Gastrocnemius medialis (tissue), 4 donors: ENCODE measurements at regions not wholly inside any gene's neighbourhood (a gene's known extent, or its start where the extent isn't known, plus 50 kb on each side); places are given as distances from the start of the nearest gene placed in this dataset.

Experiments used
- ATAC-seq, 2 donors: fragments of 150-250 bp; one replicate each; pipeline ENCODE4 v1.9.1; 2016
- DNase-seq, 2 donors: peaks; one replicate each; pipeline ENCODE4 v3.0.0-alpha.2; 2019
- H3K27ac ChIP-seq, 4 donors: fragments of 200-600 bp; sonication (generic); 1 replicate in 1 of 4; 2 replicates in 3 of 4; pipeline ENCODE4 v1.5.1; 2016 to 2018; ENCODE audit warnings: mild to moderate bottlenecking in 2 of 4, moderate library complexity in 1 of 4
- H3K27me3 ChIP-seq, 3 donors: fragments of 200-600 bp; sonication (generic) in 2 of 3; 1 replicate in 1 of 3; 2 replicates in 2 of 3; pipeline versions ENCODE4 v1.5.1 to v1.6.0; 2016 to 2019; ENCODE audit warnings: mild to moderate bottlenecking in 1 of 3, moderate library complexity in 1 of 3
- H3K36me3 ChIP-seq, 2 donors: fragments of 200-600 bp; sonication (generic) in 1 of 2; one replicate each; pipeline ENCODE4 v1.5.1; 2017 to 2018
- H3K4me1 ChIP-seq, 2 donors: fragments of 200-600 bp; sonication (generic) in 1 of 2; one replicate each; pipeline ENCODE4 v1.5.1; 2016 to 2017; ENCODE audit warnings: mild to moderate bottlenecking in 2 of 2
- H3K4me3 ChIP-seq, 4 donors: fragments of 200-600 bp; sonication (generic) in 3 of 4; 1 replicate in 1 of 4; 2 replicates in 3 of 4; pipeline ENCODE4 v1.5.1; 2016 to 2019; ENCODE audit warnings: mild to moderate bottlenecking in 2 of 4
- H3K9me3 ChIP-seq, 3 donors: fragments of 200-600 bp; sonication (generic) in 2 of 3; 1 replicate in 1 of 3; 2 replicates in 2 of 3; pipeline ENCODE4 v1.5.1; 2016 to 2019
- CTCF ChIP-seq, 5 experiments: fragments of 450-650 bp in 3 of 5; fragments of 200-600 bp in 2 of 5; sonication (generic) in 2 of 5; IDR thresholded peaks in 4 of 5; conservative IDR thresholded peaks in 1 of 5; 1 replicate in 4 of 5; 2 replicates in 1 of 5; pipeline ENCODE4 v1.5.1; 2016 to 2019; ENCODE audit warnings: antibody characterized with exemption in 5 of 5, mild to moderate bottlenecking in 3 of 5, moderate library complexity in 3 of 5
- POLR2A ChIP-seq, 2 donors: fragments of 450-650 bp; IDR thresholded peaks; one replicate each; pipeline ENCODE4 v1.6.1; 2017; ENCODE audit warnings: antibody characterized with exemption in 2 of 2, mild to moderate bottlenecking in 2 of 2, moderate library complexity in 2 of 2
- in situ Hi-C, 4 donors: fragments of 200-750 bp; cut with MboI; loops; one replicate each; pipeline versions ENCODE4 v1.15.0 to v1.8.0; 2017; ENCODE audit warnings: low sequenced_read_pairs in 4 of 4
- intact Hi-C: fragments of 100-400 bp; cut with DNase I; formaldehyde crosslinking; loops from one replicate; pipeline ENCODE4 v1.15.1; 2023; ENCODE audit warnings: low total_unique reads

- Histone ChIP-seq H3K4me1 (peaks cover 17 to 44% of the 10 kb centered on the region in 2 donors), H3K27ac (peak overlapping the region in 3 of 4 donors; percentile 62 to 75 (median 65)), H3K4me3 (no peak overlapping the region), H3K36me3 (no peaks in the 10 kb centered on the region), H3K27me3 (no peaks in the 10 kb centered on the region), H3K9me3 (no peaks in the 10 kb centered on the region)
- intact Hi-C loops (no loop called here), in situ Hi-C loops (no loop called here)
- TF ChIP-seq POLR2A (IDR thresholded peaks at IDR 0.05) (no peak), CTCF (IDR thresholded peaks at IDR 0.05 in 4 of 5, conservative IDR thresholded peaks at IDR 0.05 in 1 of 5) (no peak)
- ATAC-seq (no peak), DNase-seq (no peak)
Observed at GRCh38 chr17:77349976-77350830, 209.4 kb downstream of the SEC14L1 start.

GRCh38 chr17:77352441-77352840 lies 211.7 kb downstream of the SEC14L1 start:
- ATAC-seq = no peak
- no peaks in the 10 kb centered on the region for H3K36me3 ChIP-seq
- no peaks in the 10 kb centered on the region for H3K9me3 ChIP-seq
- no peak overlapping the region for H3K4me3 ChIP-seq
- H3K4me1 ChIP-seq = peaks cover 13 to 53% of the 10 kb centered on the region in 2 donors
- H3K27ac ChIP-seq = peak overlapping the region in 3 of 4 donors; percentile 62 to 75 (median 65)
- TF ChIP-seq POLR2A (IDR thresholded peaks at IDR 0.05) = no peak
- TF ChIP-seq CTCF (IDR thresholded peaks at IDR 0.05 in 4 of 5, conservative IDR thresholded peaks at IDR 0.05 in 1 of 5) = no peak
- DNase-seq = no peak
- in situ Hi-C loops (no loop called here), intact Hi-C loops (no loop called here)
- H3K27me3 ChIP-seq = no peaks in the 10 kb centered on the region

- TF ChIP-seq POLR2A (IDR thresholded peaks at IDR 0.05) (no peak), CTCF (IDR thresholded peaks at IDR 0.05 in 4 of 5, conservative IDR thresholded peaks at IDR 0.05 in 1 of 5) (no peak)
- Histone ChIP-seq H3K27me3 (no peaks in the 10 kb centered on the region), H3K4me1 (peaks cover 13 to 58% of the 10 kb centered on the region in 2 donors), H3K9me3 (no peaks in the 10 kb centered on the region), H3K4me3 (no peak overlapping the region), H3K36me3 (no peaks in the 10 kb centered on the region), H3K27ac (peak overlapping the region in 3 of 4 donors; percentile 62 to 75 (median 65))
- intact Hi-C loops (no loop called here), in situ Hi-C loops (no loop called here)
- ATAC-seq (no peak), DNase-seq (no peak)
Observed at GRCh38 chr17:77352996-77353395, 212.2 kb downstream of the SEC14L1 start.

- H3K4me3 ChIP-seq = no peak overlapping the region
- H3K27me3 ChIP-seq = no peaks in the 10 kb centered on the region
- peak overlapping the region in 3 of 4 donors; percentile 20 to 67 (median 65) for H3K27ac ChIP-seq
- TF ChIP-seq POLR2A (IDR thresholded peaks at IDR 0.05) (no peak), CTCF (IDR thresholded peaks at IDR 0.05 in 4 of 5, conservative IDR thresholded peaks at IDR 0.05 in 1 of 5) (no peak)
- DNase-seq = no peak
- in situ Hi-C loops (no loop called here), intact Hi-C loops (no loop called here)
- no peaks in the 10 kb centered on the region for H3K9me3 ChIP-seq
- ATAC-seq = no peak
- peaks cover 13 to 58% of the 10 kb centered on the region in 2 donors for H3K4me1 ChIP-seq
- no peaks in the 10 kb centered on the region for H3K36me3 ChIP-seq
Observed at GRCh38 chr17:77353684-77354419, 213.1 kb downstream of the SEC14L1 start.
